ENCODE measurements at regions not wholly inside any gene's neighbourhood (a gene's known extent, or its start where the extent isn't known, plus 50 kb on each side); places are given as distances from the start of the nearest gene placed in this dataset.

DNA sequence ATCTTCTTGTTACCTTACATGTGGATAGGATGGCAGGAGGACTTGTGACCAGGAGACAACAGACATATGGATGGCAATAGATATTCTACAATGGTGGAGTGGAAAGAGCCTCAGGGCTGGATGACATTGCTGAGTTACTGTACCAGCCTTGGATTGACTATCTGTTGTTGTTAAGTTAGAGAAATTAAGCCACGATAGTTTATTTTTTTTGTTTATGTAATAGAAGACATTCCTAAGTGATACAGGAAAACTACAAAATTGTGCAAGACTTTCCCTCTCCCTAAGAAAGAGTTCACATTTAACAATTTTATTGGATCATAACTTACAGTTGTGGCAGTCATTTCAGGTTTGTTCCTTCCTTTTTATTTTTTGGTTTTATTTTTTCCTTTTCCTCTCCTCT, 230.7 kb upstream of the CACNA2D1 start:
- TF ChIP-seq, protein P1, sequence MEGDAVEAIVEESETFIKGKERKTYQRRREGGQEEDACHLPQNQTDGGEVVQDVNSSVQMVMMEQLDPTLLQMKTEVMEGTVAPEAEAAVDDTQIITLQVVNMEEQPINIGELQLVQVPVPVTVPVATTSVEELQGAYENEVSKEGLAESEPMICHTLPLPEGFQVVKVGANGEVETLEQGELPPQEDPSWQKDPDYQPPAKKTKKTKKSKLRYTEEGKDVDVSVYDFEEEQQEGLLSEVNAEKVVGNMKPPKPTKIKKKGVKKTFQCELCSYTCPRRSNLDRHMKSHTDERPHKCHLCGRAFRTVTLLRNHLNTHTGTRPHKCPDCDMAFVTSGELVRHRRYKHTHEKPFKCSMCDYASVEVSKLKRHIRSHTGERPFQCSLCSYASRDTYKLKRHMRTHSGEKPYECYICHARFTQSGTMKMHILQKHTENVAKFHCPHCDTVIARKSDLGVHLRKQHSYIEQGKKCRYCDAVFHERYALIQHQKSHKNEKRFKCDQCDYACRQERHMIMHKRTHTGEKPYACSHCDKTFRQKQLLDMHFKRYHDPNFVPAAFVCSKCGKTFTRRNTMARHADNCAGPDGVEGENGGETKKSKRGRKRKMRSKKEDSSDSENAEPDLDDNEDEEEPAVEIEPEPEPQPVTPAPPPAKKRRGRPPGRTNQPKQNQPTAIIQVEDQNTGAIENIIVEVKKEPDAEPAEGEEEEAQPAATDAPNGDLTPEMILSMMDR (conservative IDR thresholded peaks at IDR 0.05 in 1 of 2, IDR thresholded peaks at IDR 0.05 in 1 of 2; ENCODE audit: low read depth in 1 of 2, low read length in 2 of 2), result no peak
- no peak for TF ChIP-seq EZH2 (IDR thresholded peaks at IDR 0.05; ENCODE audit: low read length, missing control alignments)

Data from fibroblast of lung (primary cell).